Neural progenitor cell (in vitro differentiated cells): ENCODE measurements at regions not wholly inside any gene's neighbourhood (a gene's known extent, or its start where the extent isn't known, plus 50 kb on each side); places are given as distances from the start of the nearest gene placed in this dataset.

ENCODE experiments used
- DNase-seq: peaks from one replicate; pipeline ENCODE4 v3.0.0-alpha.2; 2016; ENCODE audit warnings: low spot score
- H2AFZ ChIP-seq: fragments of 200-600 bp; sonication (generic); replicated peaks from 2 replicates; pipeline ENCODE4 v1.6.1; 2016; ENCODE audit warnings: antibody characterized with exemption
- H3F3A ChIP-seq: fragments of 200-600 bp; sonication (generic); 2 replicates; pipeline ENCODE4 v1.6.1; 2016; ENCODE audit warnings: antibody characterized with exemption, low read depth
- H3K27ac ChIP-seq: fragments of 200-600 bp; sonication (generic); 2 replicates; pipeline ENCODE4 v1.5.1; 2016; ENCODE audit warnings: mild to moderate bottlenecking
- H3K27me3 ChIP-seq: fragments of 200-600 bp; sonication (generic); 2 replicates; pipeline ENCODE4 v1.6.1; 2016; ENCODE audit warnings: mild to moderate bottlenecking, moderate library complexity
- H3K36me3 ChIP-seq: fragments of 200-600 bp; sonication (generic); 2 replicates; pipeline ENCODE4 v1.5.1; 2016
- H3K4me1 ChIP-seq: fragments of 200-600 bp; sonication (generic); 2 replicates; pipeline ENCODE4 v1.6.1; 2016; ENCODE audit warnings: mixed run types
- H3K4me2 ChIP-seq: fragments of 200-600 bp; sonication (generic); 2 replicates; pipeline ENCODE4 v1.6.1; 2016
- H3K4me3 ChIP-seq: fragments of 200-600 bp; sonication (generic); 2 replicates; pipeline ENCODE4 v1.5.1; 2016
- H3K79me2 ChIP-seq: fragments of 200-600 bp; sonication (generic); 2 replicates; pipeline ENCODE4 v1.6.1; 2016; ENCODE audit warnings: low read depth
- H3K9ac ChIP-seq: fragments of 200-600 bp; sonication (generic); 2 replicates; pipeline ENCODE4 v1.6.1; 2016
- H3K9me3 ChIP-seq: fragments of 200-600 bp; sonication (generic); 2 replicates; pipeline ENCODE4 v1.5.1; 2016; ENCODE audit warnings: low read depth
- H4K20me1 ChIP-seq: fragments of 200-600 bp; sonication (generic); 2 replicates; pipeline ENCODE4 v1.6.1; 2016; ENCODE audit warnings: low read depth
- H3K27ac Mint-ChIP-seq: 3 replicates; pipeline ENCODE4 v1.8.0; 2021; ENCODE audit warnings: mixed read lengths
- H3K27me3 Mint-ChIP-seq: 2 replicates; pipeline ENCODE4 v1.8.0; 2022; ENCODE audit warnings: low read depth, mild to moderate bottlenecking, inconsistent platforms, moderate library complexity, mixed read lengths; ENCODE audit not compliant: insufficient read depth
- H3K36me3 Mint-ChIP-seq: 3 replicates; pipeline ENCODE4 v1.8.0; 2021; ENCODE audit warnings: mixed read lengths
- H3K4me1 Mint-ChIP-seq: 3 replicates; pipeline ENCODE4 v1.8.0; 2021; ENCODE audit warnings: mixed read lengths
- H3K4me3 Mint-ChIP-seq: 3 replicates; pipeline ENCODE4 v1.8.0; 2021; ENCODE audit warnings: mild to moderate bottlenecking, moderate library complexity, mixed read lengths
- H3K9me3 Mint-ChIP-seq: 3 replicates; pipeline ENCODE4 v1.8.0; 2020; ENCODE audit warnings: mixed read lengths
- CTCF ChIP-seq: fragments of 200-600 bp; sonication (generic); IDR thresholded peaks from 2 replicates; pipeline ENCODE4 v1.5.1; 2017; ENCODE audit warnings: antibody characterized with exemption, mild to moderate bottlenecking
- EZH2 ChIP-seq: fragments of 200-600 bp; sonication (generic); IDR thresholded peaks from 2 replicates; pipeline ENCODE4 v1.6.1; 2017; ENCODE audit warnings: antibody characterized with exemption, mild to moderate bottlenecking, moderate library complexity
- EZH2phosphoT487 ChIP-seq: fragments of 200-600 bp; sonication (generic); IDR thresholded peaks from 2 replicates; pipeline ENCODE4 v1.6.1; 2017; ENCODE audit warnings: antibody characterized with exemption

- DNase-seq, result peak; percentile 16
- Histone ChIP-seq H2AFZ (no peak overlapping the region), H3K4me3 (no peak overlapping the region), H3K4me1 (peaks cover 3% of the 10 kb centered on the region), H3F3A (no peaks in the 10 kb centered on the region), H3K27ac (no peak overlapping the region), H4K20me1 (no peaks in the 10 kb centered on the region), H3K27me3 (no peaks in the 10 kb centered on the region), H3K79me2 (no peaks in the 10 kb centered on the region), H3K4me2 (no peak overlapping the region), H3K9ac (no peak overlapping the region), H3K36me3 (no peaks in the 10 kb centered on the region), H3K9me3 (no peaks in the 10 kb centered on the region)
- Mint-ChIP-seq H3K4me3 (no peak overlapping the region), H3K4me1 (no peaks in the 10 kb centered on the region), H3K27me3 (peaks cover 2% of the 10 kb centered on the region), H3K36me3 (no peaks in the 10 kb centered on the region), H3K27ac (no peak overlapping the region), H3K9me3 (peaks cover 3% of the 10 kb centered on the region)
- no peak for TF ChIP-seq EZH2
- no peak for TF ChIP-seq CTCF
- no peak for TF ChIP-seq EZH2phosphoT487
Observed at GRCh38 chr5:59999056-59999455, 105.5 kb upstream of the PDE4D start.

GRCh38 chr5:59992206-59992605 lies 98.7 kb upstream of the PDE4D start:
- no peaks in the 10 kb centered on the region for H3K79me2 ChIP-seq
- Mint-ChIP-seq H3K4me1 (no peaks in the 10 kb centered on the region), H3K27me3 (no peaks in the 10 kb centered on the region)

GRCh38 chr5:59988396-59988795 lies 94.9 kb upstream of the PDE4D start:
- Histone ChIP-seq H3K79me2 (no peaks in the 10 kb centered on the region), H2AFZ (no peak overlapping the region), H4K20me1 (no peaks in the 10 kb centered on the region), H3K4me2 (no peak overlapping the region), H3K9me3 (no peaks in the 10 kb centered on the region), H3F3A (no peaks in the 10 kb centered on the region), H3K4me3 (no peak overlapping the region), H3K9ac (no peak overlapping the region), H3K4me1 (no peaks in the 10 kb centered on the region), H3K36me3 (no peaks in the 10 kb centered on the region), H3K27ac (no peak overlapping the region), H3K27me3 (no peaks in the 10 kb centered on the region)
- Mint-ChIP-seq H3K4me1 (no peaks in the 10 kb centered on the region), H3K27ac (no peak overlapping the region), H3K27me3 (no peaks in the 10 kb centered on the region), H3K4me3 (no peak overlapping the region), H3K9me3 (no peaks in the 10 kb centered on the region), H3K36me3 (no peaks in the 10 kb centered on the region)
- no peak for TF ChIP-seq CTCF
- no peak for DNase-seq

More at GRCh38 chr5:59992206-59992605, 98.7 kb upstream of the PDE4D start:
- H3K4me3 Mint-ChIP-seq, result no peak overlapping the region
- no peaks in the 10 kb centered on the region for H3K9me3 ChIP-seq
- no peaks in the 10 kb centered on the region for H3K36me3 Mint-ChIP-seq
- H3K27me3 ChIP-seq, result no peaks in the 10 kb centered on the region
- no peaks in the 10 kb centered on the region for H4K20me1 ChIP-seq
- H3K4me1 ChIP-seq, result peaks cover 3% of the 10 kb centered on the region
- no peak overlapping the region for H3K27ac ChIP-seq
- DNase-seq, result no peak
- H3K9ac ChIP-seq, result no peak overlapping the region
- H3K4me2 ChIP-seq, result no peak overlapping the region
- H2AFZ ChIP-seq, result no peak overlapping the region
- H3K36me3 ChIP-seq, result no peaks in the 10 kb centered on the region
- H3F3A ChIP-seq, result no peaks in the 10 kb centered on the region
- H3K27ac Mint-ChIP-seq, result no peak overlapping the region
- H3K9me3 Mint-ChIP-seq, result no peaks in the 10 kb centered on the region
- no peak overlapping the region for H3K4me3 ChIP-seq
- TF ChIP-seq EZH2phosphoT487 (no peak), EZH2 (no peak), CTCF (no peak)

- Mint-ChIP-seq H3K9me3 (no peaks in the 10 kb centered on the region), H3K4me3 (no peak overlapping the region)
- H3K9me3 ChIP-seq, result no peaks in the 10 kb centered on the region
Observed at GRCh38 chr5:59976342-59976741, 82.8 kb upstream of the PDE4D start.

More at GRCh38 chr5:59976342-59976741, 82.8 kb upstream of the PDE4D start:
- Histone ChIP-seq H3K4me3 (no peak overlapping the region), H3K9ac (no peak overlapping the region), H3F3A (no peaks in the 10 kb centered on the region), H3K79me2 (no peaks in the 10 kb centered on the region), H3K4me1 (no peaks in the 10 kb centered on the region), H3K36me3 (no peaks in the 10 kb centered on the region), H2AFZ (no peak overlapping the region), H3K27ac (no peak overlapping the region), H3K4me2 (no peak overlapping the region), H3K27me3 (no peaks in the 10 kb centered on the region), H4K20me1 (no peaks in the 10 kb centered on the region)
- H3K27ac Mint-ChIP-seq, result no peak overlapping the region
- no peak for TF ChIP-seq CTCF
- no peak for TF ChIP-seq EZH2
- no peak for TF ChIP-seq EZH2phosphoT487
- no peaks in the 10 kb centered on the region for H3K4me1 Mint-ChIP-seq
- no peak for DNase-seq
- H3K36me3 Mint-ChIP-seq, result no peaks in the 10 kb centered on the region
- H3K27me3 Mint-ChIP-seq, result peaks cover 3% of the 10 kb centered on the region
